ENCODE measurements at regions not wholly inside any gene's neighbourhood (a gene's known extent, or its start where the extent isn't known, plus 50 kb on each side); places are given as distances from the start of the nearest gene placed in this dataset.
"Not testable (repeated sequence)": the region's sequence is repeated elsewhere in the genome, so short reads cannot be mapped to it uniquely, and the experiment has no call there.

DNA sequence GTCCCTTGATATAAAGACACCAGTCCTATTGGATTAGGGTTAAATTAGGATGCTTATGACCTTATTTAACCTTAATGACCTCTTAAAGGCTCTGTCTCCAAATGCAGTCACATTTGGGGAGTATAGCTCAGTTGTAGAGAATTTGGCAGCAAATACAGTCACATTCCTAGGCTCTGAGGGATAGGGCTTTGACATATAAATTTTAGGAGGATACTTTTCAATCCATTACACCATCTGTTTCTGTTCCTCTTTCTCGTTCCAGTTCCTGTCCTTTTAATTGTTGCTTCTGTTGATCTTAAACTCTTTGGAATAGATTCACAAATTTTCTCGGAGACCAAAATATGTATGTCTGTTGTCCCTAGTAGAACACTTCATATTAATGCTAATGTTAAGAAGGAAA, 390.0 kb upstream of the PCSK5 start:
- Histone ChIP-seq H2BK15ac (ENCODE audit: low read depth, low read length) (no peak overlapping the region), H3K27ac (ENCODE audit: insufficient read length, low read depth, low read length) (no peak overlapping the region), H3K9me3 (ENCODE audit: control insufficient read depth, low read depth, low read length) (no peaks in the 10 kb centered on the region), H2BK120ac (ENCODE audit: low read depth, low read length, poor library complexity, severe bottlenecking) (no peak overlapping the region), H2BK20ac (ENCODE audit: low read depth, low read length, poor library complexity, severe bottlenecking) (no peak overlapping the region), H3K56ac (ENCODE audit: insufficient read length, low read depth, low read length) (no peak overlapping the region), H2BK5ac (ENCODE audit: insufficient read length, low read length) (no peak overlapping the region), H3K9ac (ENCODE audit: extremely low read depth, insufficient read length, low read length) (no peak overlapping the region), H3K4me1 (ENCODE audit: insufficient read depth, low read length) (no peaks in the 10 kb centered on the region), H3K23ac (ENCODE audit: insufficient read length, low read depth, low read length) (no peak overlapping the region), H4K8ac (replicated peaks; ENCODE audit: insufficient read length, low read depth, low read length) (no peak overlapping the region), H3K27me3 (ENCODE audit: insufficient read depth, low read length) (no peaks in the 10 kb centered on the region), H4K20me1 (ENCODE audit: control insufficient read depth, insufficient read depth, insufficient read length) (no peaks in the 10 kb centered on the region), H3K4ac (ENCODE audit: low read depth, low read length) (no peak overlapping the region), H3K79me2 (ENCODE audit: insufficient read depth, low read length) (no peaks in the 10 kb centered on the region), H4K5ac (ENCODE audit: insufficient read length, low read depth, low read length) (no peak overlapping the region), H2BK12ac (ENCODE audit: insufficient read length, low read depth, low read length) (no peak overlapping the region), H4K91ac (ENCODE audit: insufficient read length, low read depth, low read length) (no peak overlapping the region), H3T11ph (ENCODE audit: low read length) (no peak overlapping the region), H2AFZ (ENCODE audit: low read length) (no peak overlapping the region), H3K14ac (ENCODE audit: insufficient read depth, low read length) (no peak overlapping the region), H3K18ac (ENCODE audit: insufficient read length, low read depth, low read length) (no peak overlapping the region), H2AK5ac (ENCODE audit: insufficient read length, low read length) (no peak overlapping the region), H3K23me2 (ENCODE audit: insufficient read length, low read depth, low read length, poor library complexity, severe bottlenecking) (no peaks in the 10 kb centered on the region), H3K4me2 (ENCODE audit: insufficient read depth, insufficient read length, low read length) (no peak overlapping the region), H3K79me1 (ENCODE audit: insufficient read depth, low read depth, low read length, poor library complexity, severe bottlenecking) (no peaks in the 10 kb centered on the region)
- no peaks in the 10 kb centered on the region for H3K36me3 Mint-ChIP-seq (ENCODE audit: insufficient read depth in 1 of 3, low read depth in 3 of 3)
- H3K4me1 Mint-ChIP-seq = no peaks in the 10 kb centered on the region
- no peaks in the 10 kb centered on the region for H3K27me3 Mint-ChIP-seq (ENCODE audit: low read depth)
- no peak overlapping the region for H3K4me3 Mint-ChIP-seq
- no peak for DNase-seq
- H3K27ac Mint-ChIP-seq = no peak overlapping the region
- H3K9me3 Mint-ChIP-seq = no peaks in the 10 kb centered on the region
- no CpG with 5 or more reads among the region's 2 CpGs for WGBS (ENCODE audit: extremely low coverage, insufficient read length, low lambda C conversion rate)
- TF ChIP-seq, protein P1, sequence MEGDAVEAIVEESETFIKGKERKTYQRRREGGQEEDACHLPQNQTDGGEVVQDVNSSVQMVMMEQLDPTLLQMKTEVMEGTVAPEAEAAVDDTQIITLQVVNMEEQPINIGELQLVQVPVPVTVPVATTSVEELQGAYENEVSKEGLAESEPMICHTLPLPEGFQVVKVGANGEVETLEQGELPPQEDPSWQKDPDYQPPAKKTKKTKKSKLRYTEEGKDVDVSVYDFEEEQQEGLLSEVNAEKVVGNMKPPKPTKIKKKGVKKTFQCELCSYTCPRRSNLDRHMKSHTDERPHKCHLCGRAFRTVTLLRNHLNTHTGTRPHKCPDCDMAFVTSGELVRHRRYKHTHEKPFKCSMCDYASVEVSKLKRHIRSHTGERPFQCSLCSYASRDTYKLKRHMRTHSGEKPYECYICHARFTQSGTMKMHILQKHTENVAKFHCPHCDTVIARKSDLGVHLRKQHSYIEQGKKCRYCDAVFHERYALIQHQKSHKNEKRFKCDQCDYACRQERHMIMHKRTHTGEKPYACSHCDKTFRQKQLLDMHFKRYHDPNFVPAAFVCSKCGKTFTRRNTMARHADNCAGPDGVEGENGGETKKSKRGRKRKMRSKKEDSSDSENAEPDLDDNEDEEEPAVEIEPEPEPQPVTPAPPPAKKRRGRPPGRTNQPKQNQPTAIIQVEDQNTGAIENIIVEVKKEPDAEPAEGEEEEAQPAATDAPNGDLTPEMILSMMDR (conservative IDR thresholded peaks at IDR 0.05) = no peak

DNA sequence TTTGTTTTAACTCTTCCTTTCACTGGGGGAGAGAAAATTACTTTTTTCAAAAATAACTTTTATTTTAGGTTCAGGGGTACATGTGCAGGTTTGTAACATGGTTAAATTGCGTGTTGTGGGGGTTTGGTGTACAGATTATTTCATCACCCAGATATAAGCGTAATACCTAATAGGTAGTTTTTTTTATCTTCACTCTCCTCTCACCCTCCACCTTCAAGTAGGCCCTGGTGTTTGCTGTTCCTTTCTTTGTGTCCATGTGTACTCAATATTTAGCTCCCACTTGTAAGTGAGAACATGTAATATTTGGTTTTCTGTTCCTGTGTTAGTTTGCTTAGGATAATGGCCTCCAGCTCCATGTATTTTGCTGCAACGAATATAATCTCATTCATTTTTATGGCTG, 389.5 kb upstream of the PCSK5 start:
- H3K23me2 ChIP-seq (ENCODE audit: insufficient read length, low read depth, low read length, poor library complexity, severe bottlenecking); H2BK120ac ChIP-seq (ENCODE audit: low read depth, low read length, poor library complexity, severe bottlenecking); H4K20me1 ChIP-seq (ENCODE audit: control insufficient read depth, insufficient read depth, insufficient read length); H3K4me1 Mint-ChIP-seq; H3K9me3 ChIP-seq (ENCODE audit: control insufficient read depth, low read depth, low read length); H2BK12ac ChIP-seq (ENCODE audit: insufficient read length, low read depth, low read length); H2AFZ ChIP-seq (ENCODE audit: low read length); H3K56ac ChIP-seq (ENCODE audit: insufficient read length, low read depth, low read length); H2BK20ac ChIP-seq (ENCODE audit: low read depth, low read length, poor library complexity, severe bottlenecking); H3K9me3 Mint-ChIP-seq; DNase-seq; H3K36me3 Mint-ChIP-seq (ENCODE audit: insufficient read depth in 1 of 3, low read depth in 3 of 3); H2BK5ac ChIP-seq (ENCODE audit: insufficient read length, low read length); H3K23ac ChIP-seq (ENCODE audit: insufficient read length, low read depth, low read length); H3K4me3 Mint-ChIP-seq; H3K18ac ChIP-seq (ENCODE audit: insufficient read length, low read depth, low read length); H3K14ac ChIP-seq (ENCODE audit: insufficient read depth, low read length); H3T11ph ChIP-seq (ENCODE audit: low read length); H3K79me2 ChIP-seq (ENCODE audit: insufficient read depth, low read length); H3K9ac ChIP-seq (ENCODE audit: extremely low read depth, insufficient read length, low read length); H4K91ac ChIP-seq (ENCODE audit: insufficient read length, low read depth, low read length); H3K4ac ChIP-seq (ENCODE audit: low read depth, low read length); H3K4me2 ChIP-seq (ENCODE audit: insufficient read depth, insufficient read length, low read length); H3K27me3 ChIP-seq (ENCODE audit: insufficient read depth, low read length); H2AK5ac ChIP-seq (ENCODE audit: insufficient read length, low read length); H3K27ac ChIP-seq (ENCODE audit: insufficient read length, low read depth, low read length); H3K4me1 ChIP-seq (ENCODE audit: insufficient read depth, low read length); H3K27me3 Mint-ChIP-seq (ENCODE audit: low read depth); H3K27ac Mint-ChIP-seq; H3K79me1 ChIP-seq (ENCODE audit: insufficient read depth, low read depth, low read length, poor library complexity, severe bottlenecking); H4K8ac ChIP-seq (replicated peaks; ENCODE audit: insufficient read length, low read depth, low read length); H4K5ac ChIP-seq (ENCODE audit: insufficient read length, low read depth, low read length); H2BK15ac ChIP-seq (ENCODE audit: low read depth, low read length): not testable (repeated sequence)
- no CpG with 5 or more reads among the region's 3 CpGs for WGBS (ENCODE audit: extremely low coverage, insufficient read length, low lambda C conversion rate)

Data from H9 (cell line).